ENCODE measurements at regions not wholly inside any gene's neighbourhood (a gene's known extent, or its start where the extent isn't known, plus 50 kb on each side); places are given as distances from the start of the nearest gene placed in this dataset.

GRCh38 chr5:130337179-130337888, 433.1 kb downstream of the CHSY3 start:
- Histone ChIP-seq H3K27ac (ENCODE audit: low read depth in 1 of 2, low read length in 2 of 2) (no peak overlapping the region), H3K4me3 (replicated peaks in 1 of 3; ENCODE audit: low read depth in 2 of 3, low read length in 3 of 3) (no peak overlapping the region), H3K4me2 (replicated peaks; ENCODE audit: extremely low read depth, low read length, poor library complexity, severe bottlenecking) (no peak overlapping the region), H2AFZ (ENCODE audit: insufficient read depth, low read depth, low read length, poor library complexity, severe bottlenecking) (no peak overlapping the region), H3K27me3 (ENCODE audit: control insufficient read depth in 2 of 2, insufficient read depth in 2 of 2, low read length in 2 of 2) (no peaks in the 10 kb centered on the region), H3K79me2 (ENCODE audit: insufficient read depth, low read length) (no peaks in the 10 kb centered on the region), H4K20me1 (ENCODE audit: insufficient read depth, low read length) (no peaks in the 10 kb centered on the region), H3K9me3 (replicated peaks in 1 of 2; ENCODE audit: control insufficient read depth in 1 of 2, insufficient read depth in 1 of 2, low read length in 2 of 2) (peaks cover 0 to 2% of the 10 kb centered on the region in 2 donors), H3K4me1 (ENCODE audit: control insufficient read depth in 1 of 2, insufficient read depth in 2 of 2, low read length in 2 of 2) (no peaks in the 10 kb centered on the region), H3K9ac (ENCODE audit: insufficient read depth, low read length, poor library complexity, severe bottlenecking) (no peak overlapping the region), H3K36me3 (replicated peaks in 1 of 2; ENCODE audit: control insufficient read depth in 1 of 2, insufficient read depth in 2 of 2, low read length in 2 of 2) (no peaks in the 10 kb centered on the region)
- no peak for DNase-seq
- H3K4me3 Mint-ChIP-seq, result no peak overlapping the region
- H3K36me3 Mint-ChIP-seq, result no peaks in the 10 kb centered on the region
- H3K27me3 Mint-ChIP-seq (ENCODE audit: low read depth in 3 of 3), result no peaks in the 10 kb centered on the region
- 100% methylated on average over 1 of the region's 7 CpGs for WGBS (ENCODE audit: insufficient coverage)
- TF ChIP-seq CTCF (IDR thresholded peaks at IDR 0.05), result no peak
- no peaks in the 10 kb centered on the region for H3K4me1 Mint-ChIP-seq
- no peak overlapping the region for H3K27ac Mint-ChIP-seq
- intact Hi-C loops (cut with micrococcal nuclease), result no loop called here
- peaks cover 0 to 12% (median 3%) of the 10 kb centered on the region in 7 donors for H3K9me3 Mint-ChIP-seq

- H3K36me3 Mint-ChIP-seq, result no peaks in the 10 kb centered on the region
- no peaks in the 10 kb centered on the region for H4K20me1 ChIP-seq (ENCODE audit: insufficient read depth, low read length)
- H3K9me3 Mint-ChIP-seq, result peaks cover 6 to 23% (median 12%) of the 10 kb centered on the region in 7 donors
Measured at GRCh38 chr5:130335117-130335516, 430.9 kb downstream of the CHSY3 start.

More at GRCh38 chr5:130335117-130335516, 430.9 kb downstream of the CHSY3 start:
- H3K27me3 Mint-ChIP-seq (ENCODE audit: low read depth in 3 of 3), result no peaks in the 10 kb centered on the region
- H3K4me1 Mint-ChIP-seq, result no peaks in the 10 kb centered on the region
- no peaks in the 10 kb centered on the region for H3K27me3 ChIP-seq (ENCODE audit: control insufficient read depth in 2 of 2, insufficient read depth in 2 of 2, low read length in 2 of 2)
- WGBS (ENCODE audit: insufficient coverage), result no CpG with 5 or more reads among the region's 1 CpG
- no peak overlapping the region for H3K27ac ChIP-seq (ENCODE audit: low read depth in 1 of 2, low read length in 2 of 2)
- intact Hi-C loops (cut with micrococcal nuclease), result no loop called here
- H3K4me3 Mint-ChIP-seq, result no peak overlapping the region
- no peak overlapping the region for H3K27ac Mint-ChIP-seq
- H3K4me2 ChIP-seq (replicated peaks; ENCODE audit: extremely low read depth, low read length, poor library complexity, severe bottlenecking), result no peak overlapping the region
- no peaks in the 10 kb centered on the region for H3K79me2 ChIP-seq (ENCODE audit: insufficient read depth, low read length)
- H3K36me3 ChIP-seq (replicated peaks in 1 of 2; ENCODE audit: control insufficient read depth in 1 of 2, insufficient read depth in 2 of 2, low read length in 2 of 2), result no peaks in the 10 kb centered on the region
- no peak overlapping the region for H3K9ac ChIP-seq (ENCODE audit: insufficient read depth, low read length, poor library complexity, severe bottlenecking)
- H3K4me3 ChIP-seq (replicated peaks in 1 of 3; ENCODE audit: low read depth in 2 of 3, low read length in 3 of 3), result no peak overlapping the region
- no peaks in the 10 kb centered on the region for H3K4me1 ChIP-seq (ENCODE audit: control insufficient read depth in 1 of 2, insufficient read depth in 2 of 2, low read length in 2 of 2)
- H2AFZ ChIP-seq (ENCODE audit: insufficient read depth, low read depth, low read length, poor library complexity, severe bottlenecking), result no peak overlapping the region
- DNase-seq, result no peak
- TF ChIP-seq CTCF (IDR thresholded peaks at IDR 0.05), result no peak
- peaks cover 10 to 14% of the 10 kb centered on the region in 2 donors for H3K9me3 ChIP-seq (replicated peaks in 1 of 2; ENCODE audit: control insufficient read depth in 1 of 2, insufficient read depth in 1 of 2, low read length in 2 of 2)
